GM12891 (cell line): ENCODE measurements at regions not wholly inside any gene's neighbourhood (a gene's known extent, or its start where the extent isn't known, plus 50 kb on each side); places are given as distances from the start of the nearest gene placed in this dataset.

ENCODE experiments used
- DNase-seq: peaks from one replicate; pipeline ENCODE4 v3.0.0; 2011; ENCODE audit warnings: low spot score; ENCODE audit not compliant: insufficient read length
- FAIRE-seq: peaks from 2 replicates; lab custom pipeline; 2011; peaks lifted over from hg19 to GRCh38; lab: Jason Lieb, UNC
- PAX5 ChIP-seq: IDR thresholded peaks from 2 replicates; pipeline ENCODE4 v1.6.1; 2011; ENCODE audit warnings: low read length, moderate library complexity, mild to moderate bottlenecking; ENCODE audit not compliant: insufficient read depth, severe bottlenecking
- POLR2A ChIP-seq: IDR thresholded peaks from 2 replicates; pipeline ENCODE4 v1.6.1; 2011; ENCODE audit warnings: low read depth, low read length, control low read depth
- POLR2AphosphoS5 ChIP-seq: IDR thresholded peaks from 2 replicates; pipeline ENCODE4 v1.6.1; 2011; ENCODE audit warnings: low read depth, low read length, control low read depth
- POU2F2 ChIP-seq: IDR thresholded peaks from 2 replicates; pipeline ENCODE4 v1.6.1; 2011; ENCODE audit warnings: low read depth, mild to moderate bottlenecking, control low read depth, low read length, moderate library complexity
- SPI1 ChIP-seq: IDR thresholded peaks from 2 replicates; pipeline ENCODE4 v1.6.1; 2011; ENCODE audit warnings: low read depth, low read length, control low read depth
- TAF1 ChIP-seq: IDR thresholded peaks from 2 replicates; pipeline ENCODE4 v1.6.1; 2011; ENCODE audit warnings: low read depth, low read length, control low read depth

DNA sequence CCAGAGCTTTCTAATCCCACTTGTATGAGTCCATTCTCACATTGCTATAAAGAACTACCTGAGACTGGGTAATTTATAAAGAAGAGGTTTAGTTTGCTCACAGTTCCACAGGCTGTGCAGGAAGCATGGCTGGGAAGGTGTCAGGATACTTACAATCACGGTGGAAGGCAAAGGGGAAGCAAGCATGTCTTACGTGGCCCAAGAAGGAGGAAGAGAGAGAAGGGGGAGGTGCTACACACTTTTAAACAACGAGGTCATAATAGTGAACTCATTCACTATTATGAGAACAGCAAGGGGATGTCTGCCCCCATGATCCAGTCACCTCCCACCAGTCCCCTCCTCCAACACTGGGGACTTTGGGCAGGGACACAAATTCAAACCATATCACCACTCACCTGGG, 67.8 kb downstream of the TTC32 start:
- FAIRE-seq (peak; percentile 13), DNase-seq (no peak)
- TF ChIP-seq PAX5, result no peak
- TF ChIP-seq SPI1, result no peak
- TF ChIP-seq POLR2A, result no peak
- TF ChIP-seq POLR2AphosphoS5, result no peak
- no peak for TF ChIP-seq TAF1
- TF ChIP-seq POU2F2, result no peak

- FAIRE-seq (no peak), DNase-seq (no peak)
- TF ChIP-seq SPI1 (no peak), POU2F2 (no peak), PAX5 (no peak), TAF1 (no peak), POLR2A (no peak), POLR2AphosphoS5 (no peak)
These were observed 72.1 kb downstream of the TTC32 start for GRCh38 chr2:19829672-19830071.

DNA sequence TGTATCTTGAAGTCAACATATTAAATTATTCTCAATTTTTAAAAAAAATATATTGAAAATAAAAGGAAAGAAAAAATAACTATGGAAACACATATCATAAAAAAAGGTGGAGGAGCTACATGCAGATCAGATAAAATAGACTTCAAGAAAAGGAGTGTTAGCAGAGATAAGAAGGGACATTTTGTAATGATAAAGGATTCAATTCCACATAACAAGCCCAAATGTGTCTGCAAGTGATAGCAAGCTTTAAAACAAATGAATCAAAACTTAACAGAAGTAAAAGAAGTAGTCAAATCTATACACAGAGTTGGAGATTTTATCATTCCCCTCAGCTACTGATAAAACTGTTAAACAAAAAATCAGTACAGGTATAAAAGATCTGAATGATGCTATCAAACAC, 74.9 kb downstream of the TTC32 start:
- FAIRE-seq, result no peak
- TF ChIP-seq POLR2AphosphoS5, result no peak
- TF ChIP-seq SPI1, result no peak
- no peak for TF ChIP-seq PAX5
- no peak for TF ChIP-seq POLR2A
- no peak for TF ChIP-seq TAF1
- no peak for TF ChIP-seq POU2F2
- DNase-seq, result no peak

GRCh38 chr2:19823507-19823906, 78.3 kb downstream of the TTC32 start:
- DNase-seq, result no peak
- FAIRE-seq, result no peak
- TF ChIP-seq PAX5 (no peak), POLR2A (no peak), TAF1 (no peak), SPI1 (no peak), POLR2AphosphoS5 (no peak), POU2F2 (no peak)

DNA sequence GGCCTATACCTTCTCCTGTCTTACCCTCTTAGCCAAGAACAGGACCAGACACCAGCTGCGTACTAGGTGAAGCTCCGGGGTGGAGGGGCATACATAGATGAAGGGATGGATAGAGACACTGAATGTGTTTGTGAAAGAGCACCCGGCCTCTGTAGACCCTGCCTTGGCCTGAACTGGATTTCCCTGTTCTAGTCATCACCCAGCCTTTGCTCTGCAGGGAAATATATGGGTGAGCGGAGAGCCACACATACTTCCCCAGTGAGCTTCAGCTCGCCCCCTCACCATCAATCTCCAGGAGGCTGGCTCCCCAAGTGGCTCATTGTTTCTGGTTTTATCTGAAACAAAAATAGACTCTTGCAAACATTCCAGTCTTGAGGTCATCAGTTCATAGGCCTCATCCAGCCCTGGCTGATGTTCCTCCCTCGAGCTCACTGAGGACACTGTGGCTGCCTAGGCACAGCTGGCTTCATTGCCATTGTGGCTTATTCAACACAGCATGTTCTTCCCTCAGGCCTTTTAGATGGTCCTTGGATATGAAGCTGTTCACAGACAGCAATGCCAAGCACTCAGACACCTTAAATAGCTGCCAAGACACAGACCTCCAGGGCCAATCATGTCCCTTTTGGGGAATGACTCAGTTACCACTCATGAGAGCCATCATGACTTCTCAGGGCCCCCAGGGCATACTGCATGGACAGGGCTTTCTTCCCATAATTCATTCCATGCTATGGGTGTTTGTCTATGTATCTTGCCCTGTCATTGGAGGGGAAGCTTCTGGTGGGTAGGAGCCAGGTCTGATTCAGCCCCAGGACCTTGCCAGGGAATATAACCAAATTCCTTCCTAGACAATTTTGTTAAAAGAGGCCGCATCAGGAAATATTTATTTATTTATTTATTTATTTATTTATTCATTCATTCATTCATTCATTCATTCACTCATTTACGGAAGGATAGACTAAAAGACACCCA, 82.4 kb downstream of the TTC32 start:
- FAIRE-seq, result no peak
- DNase-seq, result no peak
- TF ChIP-seq POU2F2 (no peak), SPI1 (no peak), POLR2A (no peak), PAX5 (no peak), TAF1 (no peak), POLR2AphosphoS5 (no peak)

DNA sequence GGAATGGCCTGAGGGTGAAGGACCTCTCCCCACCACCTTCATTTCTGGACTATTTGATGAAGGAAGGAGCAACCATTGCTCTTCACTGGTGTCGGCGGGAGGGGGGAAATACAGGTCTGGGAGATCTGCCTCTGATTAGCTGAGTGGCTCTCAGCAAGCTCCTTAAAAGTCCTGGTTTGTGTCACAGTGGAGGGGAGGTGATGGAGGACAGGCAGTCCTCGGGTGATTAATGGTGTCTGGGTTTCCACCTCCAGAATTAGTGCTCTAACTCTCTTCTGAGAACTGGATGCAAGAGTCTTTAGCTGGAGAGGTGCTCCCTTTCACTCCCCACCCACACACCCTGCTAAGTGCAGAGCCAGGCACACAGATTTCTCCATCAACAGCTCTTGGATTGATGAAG, 83.2 kb downstream of the TTC32 start:
- DNase-seq, result no peak
- FAIRE-seq, result no peak
- no peak for TF ChIP-seq POLR2AphosphoS5
- no peak for TF ChIP-seq PAX5
- TF ChIP-seq TAF1, result no peak
- no peak for TF ChIP-seq POU2F2
- TF ChIP-seq POLR2A, result no peak
- no peak for TF ChIP-seq SPI1

DNA sequence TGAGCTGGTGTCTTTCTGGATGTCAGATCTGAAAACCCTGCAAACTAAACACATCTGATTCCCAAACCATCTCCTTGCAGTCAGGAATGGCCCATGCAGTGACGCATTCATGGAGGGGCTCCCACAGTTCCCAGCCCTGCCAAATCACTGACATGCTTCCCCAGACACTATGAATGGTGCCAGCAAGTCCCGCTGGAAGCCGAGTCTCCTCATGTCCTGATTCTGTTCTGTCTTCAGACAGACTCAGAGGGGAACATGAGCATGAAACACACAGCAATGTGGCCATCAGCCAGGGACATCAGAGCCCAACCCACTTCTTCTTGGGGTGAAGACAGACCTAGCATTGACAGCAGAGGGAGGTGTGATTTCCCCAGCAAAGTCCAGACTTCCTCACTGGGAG, 83.7 kb downstream of the TTC32 start:
- FAIRE-seq (no peak), DNase-seq (no peak)
- TF ChIP-seq POLR2AphosphoS5 (no peak), POLR2A (no peak), SPI1 (no peak), POU2F2 (no peak), TAF1 (no peak), PAX5 (no peak)

DNA sequence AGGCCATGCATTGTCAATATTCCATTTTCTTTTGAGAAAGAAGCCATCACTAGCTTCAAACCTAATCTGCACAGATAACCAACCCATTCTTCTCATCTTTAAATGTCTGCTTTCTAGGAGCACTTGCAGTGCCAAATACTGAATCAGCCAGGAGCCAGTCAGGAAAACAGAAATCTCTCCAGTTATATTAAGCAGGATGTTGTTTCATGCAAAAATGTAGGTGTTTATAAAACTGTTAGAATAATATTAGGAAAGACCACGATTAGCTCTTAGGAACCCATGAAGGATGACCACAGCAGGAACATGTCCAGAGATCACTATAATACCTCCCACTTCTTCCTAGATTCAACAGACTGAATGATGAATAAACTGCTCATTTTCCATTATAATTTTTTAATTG, 86.0 kb downstream of the TTC32 start:
- no peak for DNase-seq
- no peak for FAIRE-seq
- no peak for TF ChIP-seq SPI1
- no peak for TF ChIP-seq TAF1
- TF ChIP-seq POU2F2, result no peak

DNA sequence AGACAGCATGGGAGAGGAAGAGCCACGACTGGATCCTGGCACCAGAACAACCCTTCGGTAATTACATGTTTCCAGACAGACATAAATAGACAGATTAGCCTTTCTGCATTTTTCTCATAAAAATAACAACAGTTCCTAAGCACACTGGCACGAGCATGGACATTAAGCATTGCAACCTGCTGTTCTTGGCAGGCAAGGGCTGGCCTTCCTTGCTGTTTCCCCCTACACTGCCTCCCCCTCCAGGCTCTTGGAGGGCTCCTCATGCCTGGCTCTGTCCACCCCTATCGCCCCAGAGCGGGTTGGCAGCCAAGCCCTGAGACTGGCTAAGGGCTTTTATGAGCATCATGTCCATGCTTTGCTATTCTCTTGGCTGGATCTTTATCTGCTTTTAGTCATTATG, 89.6 kb downstream of the TTC32 start:
- FAIRE-seq (no peak), DNase-seq (no peak)
- TF ChIP-seq POLR2AphosphoS5, result no peak

GRCh38 chr2:19811186-19811585, 90.6 kb downstream of the TTC32 start:
- TF ChIP-seq POLR2AphosphoS5, result no peak
- DNase-seq (no peak), FAIRE-seq (no peak)
